ENCODE measurements at regions not wholly inside any gene's neighbourhood (a gene's known extent, or its start where the extent isn't known, plus 50 kb on each side); places are given as distances from the start of the nearest gene placed in this dataset.

DNA sequence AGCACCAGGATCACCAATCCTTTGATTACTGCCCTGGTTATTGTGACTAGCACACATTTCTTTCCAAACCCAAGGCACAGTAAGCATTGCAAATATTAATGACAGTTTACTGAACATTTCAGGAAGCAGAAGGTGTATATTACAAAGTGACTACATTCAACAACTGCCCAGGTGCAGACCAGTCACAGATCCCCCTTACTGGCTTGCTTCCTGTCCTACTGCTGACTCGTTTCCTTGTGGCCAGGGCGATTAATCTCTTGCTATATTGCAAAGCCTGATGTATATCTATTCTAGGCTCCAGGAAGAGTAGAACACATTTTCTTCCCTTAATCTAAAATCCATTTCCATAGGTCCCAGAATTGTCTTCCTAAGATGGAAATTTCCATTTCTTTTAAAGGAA is 77.2 kb upstream of the EPHA7 start:
- no peak for DNase-seq

- DNase-seq: no peak
Measured at GRCh38 chr6:93494057-93494456, 74.7 kb upstream of the EPHA7 start.

DNA sequence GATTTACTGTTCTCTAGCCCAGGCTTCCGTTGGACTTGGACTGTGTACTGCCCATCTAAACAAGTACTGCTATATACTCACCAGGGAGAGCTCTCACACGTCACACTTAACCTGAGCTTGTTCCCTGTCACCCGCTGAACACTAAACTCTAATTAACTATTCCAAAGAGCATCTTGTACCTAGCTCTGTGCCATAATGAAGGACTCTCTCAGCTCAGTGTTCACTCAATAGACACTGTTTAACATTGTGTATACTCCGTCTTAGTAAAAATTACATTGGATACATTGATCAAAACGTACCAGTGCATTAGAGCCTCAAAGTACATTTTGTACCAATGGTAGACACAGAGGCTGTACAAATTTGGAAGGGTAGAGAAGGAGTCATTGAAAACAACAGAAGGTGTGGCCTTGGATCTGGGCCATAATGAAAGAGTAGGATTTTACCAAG is 55.4 kb upstream of the EPHA7 start:
- DNase-seq: no peak

DNA sequence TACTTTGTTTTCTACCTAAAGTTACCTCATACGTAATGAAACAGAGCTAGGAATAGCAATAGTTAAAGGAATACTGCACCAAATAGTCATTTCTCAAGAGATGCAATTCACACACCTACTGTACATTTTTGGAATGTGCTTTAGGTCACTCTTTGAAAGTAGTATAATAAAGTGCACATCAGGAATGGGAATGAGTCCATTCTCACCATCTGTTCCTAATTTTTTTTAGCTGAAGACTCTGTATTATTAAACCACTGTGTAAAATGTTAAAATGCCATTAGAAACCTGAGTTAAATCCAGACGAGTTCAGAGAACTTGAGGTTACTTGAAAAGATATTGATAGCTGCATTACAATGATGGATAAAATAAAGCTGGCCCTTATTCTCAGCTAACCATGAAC is 51.9 kb upstream of the EPHA7 start:
- no peak for DNase-seq

All from CD4-positive, alpha-beta T cell treated with Interleukin-17A for 1 hour (primary cell).